HG03520 (cell line): ENCODE measurements at regions not wholly inside any gene's neighbourhood (a gene's known extent, or its start where the extent isn't known, plus 50 kb on each side); places are given as distances from the start of the nearest gene placed in this dataset.

Source experiments
- ATAC-seq: cut with Tn5 transposase; IDR thresholded peaks from one replicate; pipeline ENCODE4 v1.9.1; 2021; ENCODE audit warnings: mild to moderate bottlenecking, moderate library complexity; ENCODE audit not compliant: unreplicated experiment

GRCh38 chr14:86601813-86602212 lies 1071.9 kb downstream of the FLRT2 start:
- no peak for ATAC-seq

- ATAC-seq, result no peak
These were observed 1067.3 kb downstream of the FLRT2 start for GRCh38 chr14:86597279-86597678.

- ATAC-seq, result no peak
These were observed 1066.1 kb downstream of the FLRT2 start for GRCh38 chr14:86596024-86596423.

GRCh38 chr14:86575141-86575540 lies 1045.2 kb downstream of the FLRT2 start:
- ATAC-seq, result no peak

- no peak for ATAC-seq
These were observed 1044.8 kb downstream of the FLRT2 start for GRCh38 chr14:86574778-86575129.

GRCh38 chr14:86574051-86574777 lies 1044.3 kb downstream of the FLRT2 start:
- ATAC-seq, result no peak

GRCh38 chr14:86570371-86570770 lies 1040.4 kb downstream of the FLRT2 start:
- ATAC-seq, result no peak

- ATAC-seq, result no peak
These were observed 1013.6 kb downstream of the FLRT2 start for GRCh38 chr14:86543521-86543920.

GRCh38 chr14:86541972-86542371 lies 1012.0 kb downstream of the FLRT2 start:
- no peak for ATAC-seq

GRCh38 chr14:86540636-86541247 lies 1010.8 kb downstream of the FLRT2 start:
- no peak for ATAC-seq

GRCh38 chr14:86539361-86540070 lies 1009.6 kb downstream of the FLRT2 start:
- ATAC-seq, result no peak

GRCh38 chr14:86533834-86534233 lies 1003.9 kb downstream of the FLRT2 start:
- no peak for ATAC-seq

GRCh38 chr14:86532219-86532618 lies 1002.3 kb downstream of the FLRT2 start:
- no peak for ATAC-seq

GRCh38 chr14:86530457-86530856 lies 1000.5 kb downstream of the FLRT2 start:
- ATAC-seq, result no peak

GRCh38 chr14:86527312-86527711 lies 997.4 kb downstream of the FLRT2 start:
- no peak for ATAC-seq

GRCh38 chr14:86525673-86526072 lies 995.7 kb downstream of the FLRT2 start:
- ATAC-seq, result no peak

GRCh38 chr14:86521843-86522242 lies 991.9 kb downstream of the FLRT2 start:
- ATAC-seq, result no peak

- no peak for ATAC-seq
These were observed 991.2 kb downstream of the FLRT2 start for GRCh38 chr14:86521031-86521730.

GRCh38 chr14:86518298-86518697 lies 988.4 kb downstream of the FLRT2 start:
- ATAC-seq, result no peak

- no peak for ATAC-seq
These were observed 985.3 kb downstream of the FLRT2 start for GRCh38 chr14:86515195-86515594.

GRCh38 chr14:86513564-86513963 lies 983.6 kb downstream of the FLRT2 start:
- ATAC-seq, result no peak

- ATAC-seq, result no peak
These were observed 983.1 kb downstream of the FLRT2 start for GRCh38 chr14:86513056-86513455.
